GM12878 (cell line): ENCODE measurements at regions not wholly inside any gene's neighbourhood (a gene's known extent, or its start where the extent isn't known, plus 50 kb on each side); places are given as distances from the start of the nearest gene placed in this dataset.

Source experiments
- ATAC-seq: fragments of 200-7000 bp; cut with Tn5 transposase; 3 replicates; pipeline ENCODE4 v1.9.1; 2020; ENCODE audit warnings: mild to moderate bottlenecking, moderate library complexity
- BruUV-seq: library from RNA; stranded (reverse); fragments of 400-500 nt; replicated peaks from 2 replicates; lab custom pipeline; 2021; lab: Mats Ljungman, UMichigan
- CTCF ChIA-PET: fragments of 300-600 bp; sonication (Branson Sonifier 250); formaldehyde crosslinking; extraction: SDS; loops from one replicate; lab custom pipeline; 2021; ENCODE audit warnings: inconsistent platforms; lab: Yijun Ruan, JAX
- POLR2A ChIA-PET: fragments of 350-600 bp; formaldehyde crosslinking; extraction: SDS; loops from one replicate; lab custom pipeline; 2021; ENCODE audit warnings: inconsistent platforms; lab: Charles Lee
- RAD21 ChIA-PET: fragments of 300-600 bp; sonication (Branson Sonifier 250); formaldehyde crosslinking; loops from one replicate; lab custom pipeline; 2023; ENCODE audit warnings: antibody characterized with exemption; ENCODE audit not compliant: unreplicated experiment; lab: Charles Lee
- SMC1A ChIA-PET: fragments of 300-600 bp; sonication (Branson Sonifier 250); formaldehyde crosslinking; loops from one replicate; lab custom pipeline; 2023; ENCODE audit not compliant: unreplicated experiment, uncharacterized antibody; lab: Charles Lee
- DNase-seq: peaks from one replicate; pipeline ENCODE4 v3.0.0-alpha.2; 2011; ENCODE audit warnings: low read depth, low spot score
- FAIRE-seq: peaks from 3 replicates; lab custom pipeline; 2011; peaks lifted over from hg19 to GRCh38; lab: Jason Lieb, UNC
- H2AFZ ChIP-seq: 2 replicates; pipeline ENCODE4 v1.6.0; 2011; ENCODE audit warnings: low read depth, low read length, control low read depth; ENCODE audit not compliant: control insufficient read depth
- H3K27ac ChIP-seq: 2 replicates; pipeline ENCODE4 v1.5.1; 2011; ENCODE audit warnings: control low read depth; ENCODE audit not compliant: control insufficient read depth, insufficient read depth
- H3K27me3 ChIP-seq, 2 experiments: replicated peaks in 1 of 2; 2 replicates each; pipeline versions ENCODE4 v1.6.0 to v1.6.1; 2011; ENCODE audit warnings: low read length in 1 of 2; ENCODE audit not compliant: control insufficient read depth in 2 of 2, insufficient read depth in 2 of 2
- H3K36me3 ChIP-seq, 2 experiments: 2 replicates each; pipeline ENCODE4 v1.5.1; 2011; ENCODE audit warnings: low read length in 1 of 2; ENCODE audit not compliant: control insufficient read depth in 2 of 2, insufficient read depth in 2 of 2
- H3K4me1 ChIP-seq: 2 replicates; pipeline ENCODE4 v1.6.1; 2011; ENCODE audit warnings: mild to moderate bottlenecking, low read length, moderate library complexity, mixed read lengths; ENCODE audit not compliant: control insufficient read depth, insufficient read depth
- H3K4me2 ChIP-seq: 2 replicates; pipeline ENCODE4 v1.6.0; 2011; ENCODE audit warnings: control low read depth; ENCODE audit not compliant: control insufficient read depth, insufficient read depth
- H3K4me3 ChIP-seq: fragments of 200-600 bp; sonication (generic); 2 replicates; pipeline ENCODE4 v1.5.1; 2016
- H3K79me2 ChIP-seq: 2 replicates; pipeline ENCODE4 v1.6.0; 2011; ENCODE audit warnings: low read length; ENCODE audit not compliant: control insufficient read depth, insufficient read depth
- H3K9ac ChIP-seq: 2 replicates; pipeline ENCODE4 v1.8.0; 2011; ENCODE audit warnings: low read length, control low read depth, mixed read lengths; ENCODE audit not compliant: control insufficient read depth, insufficient read depth
- H3K9me3 ChIP-seq: replicated peaks from 3 replicates; pipeline ENCODE4 v1.5.1; 2011; ENCODE audit warnings: mild to moderate bottlenecking, low read length; ENCODE audit not compliant: control insufficient read depth, insufficient read depth
- H4K20me1 ChIP-seq: 2 replicates; pipeline ENCODE4 v1.6.0; 2011; ENCODE audit not compliant: control insufficient read depth, insufficient read depth
- CEBPZ ChIP-seq: fragments of 150-350 bp; IDR thresholded peaks from 2 replicates; pipeline ENCODE4 v1.6.1; 2016; ENCODE audit warnings: low read depth, low read length
- HDAC6 ChIP-seq: fragments of 200-600 bp; sonication (generic); IDR thresholded peaks from one replicate; pipeline ENCODE4 v1.8.0; 2017; ENCODE audit warnings: antibody characterized with exemption; ENCODE audit not compliant: unreplicated experiment
- KAT2A ChIP-seq: conservative IDR thresholded peaks from 2 replicates; pipeline ENCODE4 v1.6.1; 2011; ENCODE audit warnings: low read depth, low read length; ENCODE audit not compliant: control insufficient read depth
- SMARCA5 ChIP-seq: fragments of 450-650 bp; IDR thresholded peaks from 2 replicates; pipeline ENCODE4 v1.6.1; 2017; ENCODE audit warnings: mild to moderate bottlenecking
- SPI1 ChIP-seq: IDR thresholded peaks from 2 replicates; pipeline ENCODE4 v1.6.1; 2011; ENCODE audit warnings: low read depth, mild to moderate bottlenecking, low read length, moderate library complexity, borderline replicate concordance; ENCODE audit not compliant: insufficient read depth
- WGBS: methylation state at CpG from one replicate; pipeline ENCODE4 v1.1.6; 2016; ENCODE audit warnings: low lambda C conversion rate; ENCODE audit not compliant: insufficient replicate concordance, insufficient coverage; ENCODE audit errors: missing lambda C conversion rate; 5-methylcytosine and 5-hydroxymethylcytosine counted together
- in situ Hi-C: fragments of 300-500 bp; cut with MboI; formaldehyde crosslinking; loops from 9 replicates; pipeline ENCODE4 v1.14.3; 2018; ENCODE audit warnings: mixed read lengths
- intact Hi-C: fragments of 100-400 bp; cut with micrococcal nuclease; formaldehyde crosslinking; loops from one replicate; pipeline ENCODE4 v1.14.2; 2022; ENCODE audit not compliant: unreplicated experiment
- TF ChIP-seq, protein P1 (sequence below): fragments of 450-650 bp; IDR thresholded peaks from 2 replicates; pipeline ENCODE4 v1.6.1; 2018; ENCODE audit warnings: borderline replicate concordance, mild to moderate bottlenecking; ENCODE audit not compliant: partially characterized antibody

- TF ChIP-seq, protein P1, sequence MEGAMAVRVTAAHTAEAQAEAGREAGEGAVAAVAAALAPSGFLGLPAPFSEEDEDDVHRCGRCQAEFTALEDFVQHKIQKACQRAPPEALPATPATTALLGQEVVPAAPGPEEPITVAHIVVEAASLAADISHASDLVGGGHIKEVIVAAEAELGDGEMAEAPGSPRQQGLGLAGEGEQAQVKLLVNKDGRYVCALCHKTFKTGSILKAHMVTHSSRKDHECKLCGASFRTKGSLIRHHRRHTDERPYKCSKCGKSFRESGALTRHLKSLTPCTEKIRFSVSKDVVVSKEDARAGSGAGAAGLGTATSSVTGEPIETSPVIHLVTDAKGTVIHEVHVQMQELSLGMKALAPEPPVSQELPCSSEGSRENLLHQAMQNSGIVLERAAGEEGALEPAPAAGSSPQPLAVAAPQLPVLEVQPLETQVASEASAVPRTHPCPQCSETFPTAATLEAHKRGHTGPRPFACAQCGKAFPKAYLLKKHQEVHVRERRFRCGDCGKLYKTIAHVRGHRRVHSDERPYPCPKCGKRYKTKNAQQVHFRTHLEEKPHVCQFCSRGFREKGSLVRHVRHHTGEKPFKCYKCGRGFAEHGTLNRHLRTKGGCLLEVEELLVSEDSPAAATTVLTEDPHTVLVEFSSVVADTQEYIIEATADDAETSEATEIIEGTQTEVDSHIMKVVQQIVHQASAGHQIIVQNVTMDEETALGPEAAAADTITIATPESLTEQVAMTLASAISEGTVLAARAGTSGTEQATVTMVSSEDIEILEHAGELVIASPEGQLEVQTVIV, result no peak
- no peak for TF ChIP-seq SPI1
- no peak for TF ChIP-seq SMARCA5
- TF ChIP-seq HDAC6, result no peak
- no peak for TF ChIP-seq CEBPZ
These were observed 106.4 kb downstream of the CTAGE1 start (continued) for GRCh38 chr18:22311301-22311700.

GRCh38 chr18:22309191-22309590 lies 108.5 kb downstream of the CTAGE1 start:
- ChIA-PET CTCF (no interaction called here), POLR2A (no interaction called here), RAD21 (no interaction called here), SMC1A (interaction anchor here (0.6 kb wide), 1 partner anchor 388 kb away, joined by 3 read pairs; no protein-coding TSS in a partner anchor)
- Histone ChIP-seq H3K9me3 (no peaks in the 10 kb centered on the region), H4K20me1 (no peaks in the 10 kb centered on the region), H2AFZ (no peak overlapping the region), H3K27me3 (peaks cover 0 to 1% of the 10 kb centered on the region in 2 experiments; a peak in 1 of 4 replicates), H3K9ac (no peak overlapping the region), H3K4me3 (no peak overlapping the region), H3K27ac (no peak overlapping the region), H3K36me3 (no peaks in the 10 kb centered on the region), H3K4me1 (no peaks in the 10 kb centered on the region), H3K79me2 (no peaks in the 10 kb centered on the region), H3K4me2 (no peak overlapping the region)
- 45% methylated on average over 5 of the region's 5 CpGs for WGBS
- in situ Hi-C loops, result no loop called here
- TF ChIP-seq KAT2A, result no peak
- intact Hi-C loops, result no loop called here
- no TSS peak for BruUV-seq
- FAIRE-seq, result no peak
- DNase-seq, result no peak
- ATAC-seq, result no peak
